Osteoblast (primary cell): ENCODE measurements at regions not wholly inside any gene's neighbourhood (a gene's known extent, or its start where the extent isn't known, plus 50 kb on each side); places are given as distances from the start of the nearest gene placed in this dataset.

Experiments
- DNase-seq: peaks from one replicate; pipeline ENCODE4 v3.0.0; 2011; ENCODE audit warnings: low spot score, mixed read lengths; ENCODE audit not compliant: insufficient read length; ENCODE audit errors: missing footprints
- H2AFZ ChIP-seq: 2 replicates; pipeline ENCODE4 v1.6.0; 2011; ENCODE audit warnings: mild to moderate bottlenecking, low read length
- H3K27ac ChIP-seq: 2 replicates; pipeline ENCODE4 v1.5.1; 2011; ENCODE audit warnings: mild to moderate bottlenecking, low read depth, low read length, moderate library complexity
- H3K27me3 ChIP-seq: 2 replicates; pipeline ENCODE4 v1.6.0; 2012; ENCODE audit warnings: mild to moderate bottlenecking, control low read depth, inconsistent platforms, low read length, moderate library complexity; ENCODE audit not compliant: insufficient read depth
- H3K36me3 ChIP-seq: 2 replicates; pipeline ENCODE4 v1.5.1; 2011; ENCODE audit warnings: mild to moderate bottlenecking, low read length, control low read depth, moderate library complexity; ENCODE audit not compliant: insufficient read depth
- H3K4me1 ChIP-seq: 2 replicates; pipeline ENCODE4 v1.5.1; 2011; ENCODE audit warnings: mild to moderate bottlenecking, low read length, control low read depth, moderate library complexity; ENCODE audit not compliant: insufficient read depth
- H3K4me2 ChIP-seq: 2 replicates; pipeline ENCODE4 v1.6.0; 2011; ENCODE audit warnings: mild to moderate bottlenecking, low read length; ENCODE audit not compliant: insufficient read depth
- H3K4me3 ChIP-seq: fragments of 200-600 bp; sonication (generic); 3 replicates; pipeline ENCODE4 v1.5.1; 2012; ENCODE audit warnings: mild to moderate bottlenecking, low read length, inconsistent platforms; ENCODE audit not compliant: insufficient read depth
- H3K79me2 ChIP-seq: 2 replicates; pipeline ENCODE4 v1.6.0; 2012; ENCODE audit warnings: mild to moderate bottlenecking, low read length, control low read depth, inconsistent platforms; ENCODE audit not compliant: insufficient read depth
- H3K9me3 ChIP-seq: 2 replicates; pipeline ENCODE4 v1.5.1; 2011; ENCODE audit warnings: low read depth, low read length, control low read depth
- H4K20me1 ChIP-seq: 2 replicates; pipeline ENCODE4 v1.6.0; 2012; ENCODE audit warnings: mild to moderate bottlenecking, low read length, control low read depth; ENCODE audit not compliant: insufficient read depth
- TF ChIP-seq, protein P1 (sequence below): IDR thresholded peaks from 2 replicates; pipeline ENCODE4 v1.5.1; 2011; ENCODE audit warnings: mild to moderate bottlenecking, low read depth, low read length, moderate library complexity; ENCODE audit errors: extremely low read depth

DNA sequence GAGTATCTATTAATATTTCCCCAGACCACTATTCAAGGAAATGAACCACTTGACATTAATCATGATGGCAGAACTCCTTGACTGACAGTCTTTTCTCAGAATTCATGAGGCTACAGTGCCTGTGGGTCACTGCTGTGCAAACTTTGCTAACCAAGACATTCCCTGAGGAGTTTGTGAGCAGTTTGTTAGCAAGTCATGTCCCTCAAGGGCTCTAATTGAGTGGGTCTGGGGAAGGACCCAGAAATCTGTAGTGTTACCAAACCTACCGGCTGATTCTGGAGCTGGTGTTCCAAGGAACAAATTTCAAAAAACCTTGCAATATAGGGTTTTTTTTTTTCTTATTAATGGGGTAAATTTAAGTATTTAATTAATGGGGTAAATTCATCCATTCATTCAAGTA, 103.2 kb upstream of the VANGL1 start:
- Histone ChIP-seq H3K79me2 (no peaks in the 10 kb centered on the region), H3K4me1 (peaks cover 17% of the 10 kb centered on the region), H3K27me3 (no peaks in the 10 kb centered on the region), H3K9me3 (no peaks in the 10 kb centered on the region), H4K20me1 (no peaks in the 10 kb centered on the region), H3K4me3 (no peak overlapping the region), H3K27ac (peak overlapping the region; percentile 71), H3K4me2 (no peak overlapping the region), H2AFZ (peak overlapping the region; percentile 64), H3K36me3 (no peaks in the 10 kb centered on the region)
- TF ChIP-seq, protein P1, sequence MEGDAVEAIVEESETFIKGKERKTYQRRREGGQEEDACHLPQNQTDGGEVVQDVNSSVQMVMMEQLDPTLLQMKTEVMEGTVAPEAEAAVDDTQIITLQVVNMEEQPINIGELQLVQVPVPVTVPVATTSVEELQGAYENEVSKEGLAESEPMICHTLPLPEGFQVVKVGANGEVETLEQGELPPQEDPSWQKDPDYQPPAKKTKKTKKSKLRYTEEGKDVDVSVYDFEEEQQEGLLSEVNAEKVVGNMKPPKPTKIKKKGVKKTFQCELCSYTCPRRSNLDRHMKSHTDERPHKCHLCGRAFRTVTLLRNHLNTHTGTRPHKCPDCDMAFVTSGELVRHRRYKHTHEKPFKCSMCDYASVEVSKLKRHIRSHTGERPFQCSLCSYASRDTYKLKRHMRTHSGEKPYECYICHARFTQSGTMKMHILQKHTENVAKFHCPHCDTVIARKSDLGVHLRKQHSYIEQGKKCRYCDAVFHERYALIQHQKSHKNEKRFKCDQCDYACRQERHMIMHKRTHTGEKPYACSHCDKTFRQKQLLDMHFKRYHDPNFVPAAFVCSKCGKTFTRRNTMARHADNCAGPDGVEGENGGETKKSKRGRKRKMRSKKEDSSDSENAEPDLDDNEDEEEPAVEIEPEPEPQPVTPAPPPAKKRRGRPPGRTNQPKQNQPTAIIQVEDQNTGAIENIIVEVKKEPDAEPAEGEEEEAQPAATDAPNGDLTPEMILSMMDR: no peak
- DNase-seq: no peak

DNA sequence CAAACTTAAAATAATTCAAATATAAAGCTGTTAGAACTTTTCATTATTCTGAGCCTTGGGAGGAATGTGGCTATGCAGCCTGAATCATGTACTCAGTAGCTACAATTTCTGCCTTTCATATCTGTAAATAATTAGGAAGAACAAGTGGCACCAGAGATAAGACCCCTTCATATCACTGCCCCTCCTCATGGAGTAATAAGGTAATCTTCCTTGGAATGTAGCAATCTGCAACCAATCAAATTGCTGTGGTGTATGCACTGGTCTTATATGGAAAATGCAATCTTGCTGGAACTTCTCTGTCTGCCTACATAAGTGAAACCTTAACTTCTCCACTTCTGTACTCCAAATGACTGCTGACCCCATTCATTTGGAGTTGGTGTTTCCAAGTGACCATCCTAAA, 104.4 kb upstream of the VANGL1 start:
- TF ChIP-seq, protein P1: no peak
- Histone ChIP-seq H3K4me2 (no peak overlapping the region), H2AFZ (no peak overlapping the region), H3K9me3 (no peaks in the 10 kb centered on the region), H3K36me3 (no peaks in the 10 kb centered on the region), H4K20me1 (no peaks in the 10 kb centered on the region), H3K27ac (no peak overlapping the region), H3K27me3 (no peaks in the 10 kb centered on the region), H3K4me3 (no peak overlapping the region), H3K4me1 (peaks cover 17% of the 10 kb centered on the region), H3K79me2 (no peaks in the 10 kb centered on the region)
- no peak for DNase-seq

DNA sequence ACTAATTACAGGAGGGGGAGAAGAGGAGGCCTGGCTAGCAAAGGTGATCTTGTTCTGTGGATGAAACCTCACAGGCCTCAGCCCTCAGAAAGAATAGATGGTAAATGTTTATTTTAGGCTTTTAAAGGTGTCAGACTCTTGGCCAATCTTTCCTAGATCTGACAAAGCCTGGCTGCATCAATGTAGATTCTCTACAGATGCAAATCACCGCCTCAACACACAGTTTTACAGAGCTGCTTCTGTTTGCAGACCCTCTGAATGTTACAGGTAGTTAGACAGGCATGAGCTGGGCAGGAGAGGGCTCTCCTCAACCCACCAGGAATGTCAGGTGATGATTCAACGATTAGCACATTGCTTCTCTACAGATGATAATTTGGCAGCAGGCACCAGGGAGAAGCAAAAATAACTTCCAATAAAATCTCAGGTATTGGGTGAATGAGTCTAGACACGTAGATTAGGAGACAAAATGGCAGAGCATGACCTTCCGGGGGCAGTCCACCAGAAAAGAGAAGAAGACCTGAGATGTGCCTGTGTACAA, 105.4 kb upstream of the VANGL1 start:
- no peak overlapping the region for H3K4me2 ChIP-seq
- DNase-seq: no peak
- no peaks in the 10 kb centered on the region for H4K20me1 ChIP-seq
- no peaks in the 10 kb centered on the region for H3K36me3 ChIP-seq
- H3K79me2 ChIP-seq: no peaks in the 10 kb centered on the region
- no peaks in the 10 kb centered on the region for H3K27me3 ChIP-seq
- peaks cover 20% of the 10 kb centered on the region for H3K4me1 ChIP-seq
- H3K27ac ChIP-seq: no peak overlapping the region
- TF ChIP-seq, protein P1: no peak
- H3K4me3 ChIP-seq: no peak overlapping the region
- no peak overlapping the region for H2AFZ ChIP-seq
- no peaks in the 10 kb centered on the region for H3K9me3 ChIP-seq

DNA sequence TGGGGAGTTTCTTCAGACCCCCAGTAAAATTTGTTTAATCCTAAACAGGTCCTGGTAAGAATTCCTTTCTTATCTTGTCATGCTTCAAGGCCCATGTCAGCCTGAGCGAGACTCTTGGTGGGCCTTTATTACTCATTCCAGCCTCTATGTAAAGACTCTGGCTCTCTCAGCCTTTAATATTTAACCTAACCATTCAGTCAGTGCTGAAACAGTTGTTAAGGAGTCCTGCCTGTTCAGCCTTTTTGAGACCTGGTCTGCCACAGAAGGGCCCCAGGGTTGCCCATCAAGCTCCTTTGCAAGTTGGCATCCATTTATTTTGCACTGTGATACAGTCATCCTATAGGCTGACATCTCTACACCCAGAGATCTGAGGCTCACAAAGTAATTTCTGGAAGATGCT, 107.7 kb upstream of the VANGL1 start:
- no peaks in the 10 kb centered on the region for H3K9me3 ChIP-seq
- no peaks in the 10 kb centered on the region for H3K36me3 ChIP-seq
- H3K4me1 ChIP-seq: peaks cover 18% of the 10 kb centered on the region
- no peaks in the 10 kb centered on the region for H3K79me2 ChIP-seq
- TF ChIP-seq, protein P1: no peak
- no peaks in the 10 kb centered on the region for H3K27me3 ChIP-seq
- H4K20me1 ChIP-seq: no peaks in the 10 kb centered on the region
- no peak for DNase-seq
- H2AFZ ChIP-seq: no peak overlapping the region
- no peak overlapping the region for H3K4me3 ChIP-seq
- no peak overlapping the region for H3K27ac ChIP-seq
- no peak overlapping the region for H3K4me2 ChIP-seq
